Loucy (cell line): ENCODE measurements at regions not wholly inside any gene's neighbourhood (a gene's known extent, or its start where the extent isn't known, plus 50 kb on each side); places are given as distances from the start of the nearest gene placed in this dataset.

Experiments
- EZH2phosphoT487 ChIP-seq: fragments of 200-600 bp; IDR thresholded peaks from 2 replicates; pipeline ENCODE4 v1.6.1; 2018; ENCODE audit warnings: antibody characterized with exemption, mild to moderate bottlenecking, moderate library complexity, borderline replicate concordance
- TF ChIP-seq, protein P1 (sequence below): fragments of 200-600 bp; sonication (generic); conservative IDR thresholded peaks from 2 replicates; pipeline ENCODE4 v1.5.1; 2014; ENCODE audit warnings: mild to moderate bottlenecking, antibody characterized with exemption, low read length

DNA sequence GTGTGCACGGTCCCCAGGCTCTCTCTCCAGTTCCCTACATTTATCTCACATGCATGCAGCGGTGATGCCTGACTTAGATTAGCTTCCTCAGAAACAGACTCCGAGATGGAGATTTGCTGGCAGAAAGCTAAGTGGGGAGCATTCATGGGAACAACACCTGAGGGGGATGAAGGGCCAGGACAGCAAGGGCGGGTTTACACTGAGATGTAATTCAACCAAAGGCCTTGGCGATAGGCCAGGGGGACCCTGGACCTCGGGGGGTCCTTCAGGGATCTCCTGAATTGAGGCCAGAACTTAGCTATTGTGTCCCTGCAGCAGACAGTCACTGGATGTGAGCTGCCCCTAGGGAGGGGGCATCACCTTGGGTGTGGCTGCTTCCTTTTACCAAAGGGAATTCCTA lies 246.1 kb upstream of the CSF3R start:
- TF ChIP-seq, protein P1, sequence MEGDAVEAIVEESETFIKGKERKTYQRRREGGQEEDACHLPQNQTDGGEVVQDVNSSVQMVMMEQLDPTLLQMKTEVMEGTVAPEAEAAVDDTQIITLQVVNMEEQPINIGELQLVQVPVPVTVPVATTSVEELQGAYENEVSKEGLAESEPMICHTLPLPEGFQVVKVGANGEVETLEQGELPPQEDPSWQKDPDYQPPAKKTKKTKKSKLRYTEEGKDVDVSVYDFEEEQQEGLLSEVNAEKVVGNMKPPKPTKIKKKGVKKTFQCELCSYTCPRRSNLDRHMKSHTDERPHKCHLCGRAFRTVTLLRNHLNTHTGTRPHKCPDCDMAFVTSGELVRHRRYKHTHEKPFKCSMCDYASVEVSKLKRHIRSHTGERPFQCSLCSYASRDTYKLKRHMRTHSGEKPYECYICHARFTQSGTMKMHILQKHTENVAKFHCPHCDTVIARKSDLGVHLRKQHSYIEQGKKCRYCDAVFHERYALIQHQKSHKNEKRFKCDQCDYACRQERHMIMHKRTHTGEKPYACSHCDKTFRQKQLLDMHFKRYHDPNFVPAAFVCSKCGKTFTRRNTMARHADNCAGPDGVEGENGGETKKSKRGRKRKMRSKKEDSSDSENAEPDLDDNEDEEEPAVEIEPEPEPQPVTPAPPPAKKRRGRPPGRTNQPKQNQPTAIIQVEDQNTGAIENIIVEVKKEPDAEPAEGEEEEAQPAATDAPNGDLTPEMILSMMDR: no peak
- TF ChIP-seq EZH2phosphoT487: no peak
